ENCODE measurements at regions not wholly inside any gene's neighbourhood (a gene's known extent, or its start where the extent isn't known, plus 50 kb on each side); places are given as distances from the start of the nearest gene placed in this dataset.

GRCh38 chr5:164742025-164742424 lies 1236.6 kb downstream of the MAT2B start:
- DNase-seq, result no peak

GRCh38 chr5:164746723-164747122 lies 1241.3 kb downstream of the MAT2B start:
- DNase-seq, result no peak

GRCh38 chr5:164747371-164747770 lies 1242.0 kb downstream of the MAT2B start:
- no peak for DNase-seq

DNA sequence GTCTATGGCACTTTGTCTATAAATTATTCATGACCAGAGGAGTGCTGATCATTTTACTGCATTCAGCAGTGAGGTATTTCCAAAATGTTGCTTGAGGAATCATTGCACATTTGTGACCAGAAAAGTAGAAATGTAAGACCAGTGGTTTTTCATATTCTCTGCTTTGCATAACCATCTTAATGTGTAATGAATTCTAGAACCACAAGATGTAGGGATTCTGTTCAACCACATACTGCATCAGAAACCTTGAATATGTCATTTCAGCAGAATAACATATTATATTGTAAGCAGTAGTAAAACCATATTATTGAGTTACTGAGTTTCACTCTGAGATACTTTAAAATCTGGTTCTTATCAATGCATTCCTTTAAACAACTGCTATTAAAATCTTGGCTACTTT lies 1243.4 kb downstream of the MAT2B start:
- DNase-seq, result no peak

DNA sequence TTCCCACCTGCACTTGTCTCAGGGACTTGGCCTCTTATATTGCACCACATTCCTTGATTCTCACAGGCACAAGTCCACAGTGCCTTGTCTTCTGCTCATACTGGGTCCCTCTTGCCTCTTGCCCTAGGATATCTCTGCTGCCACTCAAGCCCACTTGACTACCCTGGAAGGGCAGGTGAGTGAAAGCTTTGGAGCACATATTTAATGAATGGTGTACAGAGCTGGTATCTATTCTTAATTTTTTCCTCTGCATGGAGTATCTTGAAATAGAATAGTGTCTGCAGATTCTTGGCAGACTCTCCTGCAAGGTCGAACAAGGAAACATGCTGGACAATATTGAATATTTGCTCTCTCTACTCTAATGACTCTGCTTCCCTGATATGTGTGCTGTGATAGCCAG lies 1248.0 kb downstream of the MAT2B start:
- no peak for DNase-seq

DNA sequence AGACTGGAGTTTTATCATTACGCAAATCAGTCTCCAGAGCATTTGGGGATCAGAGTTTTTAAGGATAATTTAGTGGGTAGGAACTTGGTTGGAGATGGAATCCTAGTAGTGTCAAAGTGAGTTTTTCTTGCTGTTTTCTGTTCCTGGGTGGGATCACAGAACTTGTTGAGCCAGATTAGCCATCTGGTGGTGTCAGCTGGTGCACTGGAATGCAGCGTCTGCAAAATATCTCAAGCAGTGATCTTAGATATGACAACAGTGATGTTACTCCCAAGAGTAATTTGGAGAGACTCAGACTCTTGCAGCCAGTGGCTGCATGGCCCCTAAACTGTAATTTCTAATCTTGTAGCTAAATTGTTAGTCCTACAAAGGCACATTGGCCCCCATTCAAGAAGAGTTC lies 1257.8 kb downstream of the MAT2B start:
- no peak for DNase-seq

DNA sequence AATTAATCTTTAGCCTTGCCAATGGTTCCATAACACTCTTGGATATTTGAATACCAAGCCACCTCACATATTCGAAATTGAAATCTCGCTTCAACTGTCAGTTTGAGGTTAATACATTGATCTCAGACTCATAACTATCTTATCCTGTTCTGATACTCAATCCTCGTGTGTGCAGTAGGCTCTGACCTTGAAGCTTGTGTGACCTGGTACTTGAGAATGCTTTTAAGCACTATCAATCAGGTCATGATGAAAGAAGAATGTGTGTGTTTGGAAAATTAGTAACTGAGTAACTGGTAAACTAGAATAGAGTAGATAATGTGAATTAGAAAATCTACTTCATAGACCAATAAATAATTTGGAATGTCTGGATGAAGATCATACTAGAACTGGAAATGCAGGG lies 1266.7 kb downstream of the MAT2B start:
- DNase-seq, result no peak

GRCh38 chr5:164784230-164784629 lies 1278.8 kb downstream of the MAT2B start:
- DNase-seq, result no peak

GRCh38 chr5:164798110-164798509 lies 1292.7 kb downstream of the MAT2B start:
- no peak for DNase-seq

DNA sequence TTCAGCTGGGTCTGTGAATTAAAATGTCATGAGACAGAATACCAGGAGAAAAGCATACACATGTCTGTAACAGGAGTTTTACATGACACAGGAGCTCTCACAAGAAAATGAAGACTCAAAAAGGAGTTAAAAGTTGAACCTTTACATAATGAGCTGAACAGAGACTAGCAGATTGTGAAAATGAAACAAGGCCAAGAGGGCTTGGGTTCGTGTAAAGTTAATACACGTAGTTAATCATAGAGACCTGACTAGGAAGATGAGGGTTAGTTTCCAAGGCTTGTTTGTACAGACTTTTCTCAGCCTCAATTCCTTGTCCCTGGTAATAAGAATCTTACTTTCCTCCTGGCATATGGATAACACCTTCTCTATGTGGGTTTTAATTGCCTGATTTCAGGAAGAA lies 1294.0 kb downstream of the MAT2B start:
- no peak for DNase-seq

- DNase-seq, result no peak
Measured at GRCh38 chr5:164801910-164802309, 1296.5 kb downstream of the MAT2B start.

DNA sequence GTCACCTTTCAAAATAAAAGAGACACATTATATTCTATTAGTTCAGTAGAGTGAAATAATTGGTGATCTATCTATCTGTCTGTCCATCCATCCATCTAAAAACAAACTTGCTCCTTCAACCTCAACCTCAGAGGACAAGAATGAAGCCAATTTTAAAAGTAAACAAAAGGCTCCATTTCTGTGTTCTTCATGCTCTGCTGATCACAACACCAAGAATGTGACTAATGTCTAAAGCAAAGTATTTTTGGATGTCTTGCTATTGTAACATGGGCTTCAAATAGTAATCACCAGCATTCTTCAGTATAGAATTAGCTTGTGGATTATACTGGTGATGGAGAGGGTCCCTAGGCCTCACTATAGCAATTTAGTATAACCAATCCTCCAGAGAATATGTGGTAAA lies 1304.4 kb downstream of the MAT2B start:
- DNase-seq, result no peak

DNA sequence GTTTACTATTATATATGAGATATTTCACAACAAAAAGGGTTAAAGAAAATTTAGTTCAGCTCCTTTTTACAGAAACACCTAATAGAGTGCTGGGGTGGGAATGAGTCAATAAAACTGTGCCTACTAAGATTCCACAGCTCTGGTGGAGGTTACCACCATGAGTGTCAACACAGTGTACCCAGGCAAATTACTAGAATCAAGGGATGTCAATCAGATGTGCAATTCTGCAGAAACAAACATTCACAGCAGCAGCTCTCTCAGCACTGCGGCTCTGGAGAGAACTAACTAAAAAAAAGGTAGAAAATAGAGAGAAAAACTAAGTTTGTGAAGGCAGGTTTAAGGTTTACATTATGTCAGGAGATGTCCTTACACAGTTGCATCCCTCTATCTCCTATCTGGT lies 1313.0 kb downstream of the MAT2B start:
- DNase-seq, result no peak

- no peak for DNase-seq
Measured at GRCh38 chr5:164824671-164825070, 1319.3 kb downstream of the MAT2B start.

GRCh38 chr5:164832516-164832915 lies 1327.1 kb downstream of the MAT2B start:
- DNase-seq, result no peak

- no peak for DNase-seq
Measured at GRCh38 chr5:164844348-164844747, 1338.9 kb downstream of the MAT2B start.

DNA sequence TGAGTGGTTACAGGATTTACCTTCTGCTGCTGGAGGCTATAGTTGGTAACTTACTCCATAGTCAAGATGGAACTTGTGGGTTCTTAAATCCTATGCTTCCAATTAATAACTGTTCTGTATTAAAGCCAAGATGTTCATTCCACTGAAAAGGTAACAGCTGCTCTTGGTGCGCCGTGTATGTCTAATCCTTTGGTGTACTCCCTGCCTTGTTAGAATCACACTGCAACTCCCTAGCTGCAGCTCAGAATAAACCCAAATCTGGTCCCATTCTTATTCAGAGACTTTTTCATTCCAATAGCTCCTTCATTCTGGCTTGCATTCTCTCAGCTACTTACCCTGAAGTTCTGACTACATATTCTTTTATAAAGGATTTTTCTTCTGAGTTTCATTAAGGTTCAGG lies 1355.5 kb downstream of the MAT2B start:
- no peak for DNase-seq

DNA sequence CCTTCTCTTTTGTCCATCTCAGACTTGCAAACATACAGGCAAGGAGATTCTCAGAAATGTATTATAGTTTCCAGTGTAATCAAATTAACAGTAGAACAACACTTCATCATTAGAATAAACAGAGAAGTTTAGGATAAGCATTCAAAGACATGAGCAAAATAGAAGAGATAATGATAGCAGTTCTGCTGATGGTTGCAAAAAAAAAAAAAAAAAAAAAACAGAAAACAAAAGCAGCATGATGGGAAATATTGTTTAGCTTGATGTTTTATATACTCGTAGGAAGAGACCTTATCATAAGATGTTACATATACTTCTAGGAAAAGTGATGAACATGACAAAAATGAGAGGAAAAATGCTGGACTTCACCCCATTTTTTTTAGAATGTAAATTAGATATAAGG lies 1356.2 kb downstream of the MAT2B start:
- no peak for DNase-seq

- DNase-seq, result no peak
Measured at GRCh38 chr5:164868761-164869160, 1363.3 kb downstream of the MAT2B start.

- no peak for DNase-seq
Measured at GRCh38 chr5:164869325-164869724, 1363.9 kb downstream of the MAT2B start.

DNA sequence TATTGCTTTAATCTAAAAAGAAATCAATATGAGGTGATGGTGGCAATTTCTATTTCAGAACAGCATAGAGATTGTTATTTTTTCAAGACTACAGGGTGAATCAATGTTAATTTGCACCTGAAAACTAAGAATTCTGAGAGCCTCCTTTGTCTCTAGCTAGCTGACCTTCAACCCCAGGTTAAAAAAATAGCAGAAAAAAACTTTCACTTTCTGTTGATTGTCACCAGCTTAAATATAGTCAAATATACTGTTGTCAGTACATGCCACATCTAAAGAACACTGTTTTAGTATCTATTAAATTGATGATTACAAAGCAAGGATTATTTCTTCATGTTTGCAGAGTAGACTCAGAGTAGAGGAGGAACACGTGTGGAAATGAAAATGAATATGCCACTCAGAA lies 1371.4 kb downstream of the MAT2B start:
- no peak for DNase-seq

DNA sequence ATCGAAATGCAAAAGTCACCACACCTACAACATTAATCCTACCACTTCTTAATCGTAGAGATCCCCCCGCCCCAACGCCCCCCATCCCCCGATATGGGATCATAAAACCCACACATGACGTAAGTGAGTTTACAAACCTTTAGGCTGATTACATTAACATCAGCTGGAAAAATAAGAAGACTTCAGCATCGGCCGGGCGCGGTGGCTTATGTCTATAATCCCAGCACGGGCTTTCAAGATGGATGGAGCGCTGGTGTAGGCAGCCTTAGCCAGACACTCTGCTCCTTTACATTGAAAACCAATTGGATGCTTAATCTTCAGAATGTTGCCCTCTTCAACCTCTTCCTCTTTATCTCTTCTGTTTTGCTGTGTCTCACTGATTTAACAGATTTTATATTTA lies 1376.0 kb downstream of the MAT2B start:
- no peak for DNase-seq

DNA sequence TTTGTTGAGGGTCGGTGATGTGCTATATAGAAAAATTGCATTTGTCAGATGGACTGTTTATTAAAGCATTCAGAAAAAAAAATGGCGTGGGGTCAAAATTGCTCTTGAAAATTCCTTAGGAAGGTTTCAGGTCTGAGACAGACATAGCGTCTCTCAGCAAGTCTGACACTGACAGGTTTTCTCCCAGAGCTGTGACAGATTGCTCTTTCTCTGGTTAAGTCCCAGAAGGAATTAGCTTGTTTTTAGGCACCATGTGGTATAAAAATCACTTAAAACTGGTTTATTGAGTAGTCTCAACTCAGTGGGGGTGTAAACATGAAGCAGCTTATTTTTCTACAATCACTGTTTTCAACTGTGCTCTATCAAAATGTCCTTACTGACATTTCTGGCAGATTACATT lies 1379.8 kb downstream of the MAT2B start:
- no peak for DNase-seq

DNA sequence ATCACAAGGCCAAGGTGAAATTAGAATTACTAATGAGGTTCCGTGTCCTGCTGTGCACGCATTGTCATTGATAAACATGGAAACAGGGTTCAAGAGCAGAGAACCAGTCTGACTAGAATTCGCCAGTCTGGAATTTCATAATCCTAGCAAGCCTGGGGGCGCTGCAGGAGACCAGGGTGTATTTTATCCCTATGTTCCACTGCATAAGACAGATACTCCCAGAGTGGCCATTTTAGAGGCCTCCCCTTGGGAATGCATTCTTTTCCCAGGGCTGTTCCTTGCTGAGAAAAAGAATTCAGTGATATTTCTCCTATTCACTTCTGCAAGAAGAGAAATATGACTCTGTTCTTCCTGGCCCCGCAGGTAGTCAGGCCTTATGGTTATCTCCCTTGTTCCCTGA lies 1387.7 kb downstream of the MAT2B start:
- no peak for DNase-seq

DNA sequence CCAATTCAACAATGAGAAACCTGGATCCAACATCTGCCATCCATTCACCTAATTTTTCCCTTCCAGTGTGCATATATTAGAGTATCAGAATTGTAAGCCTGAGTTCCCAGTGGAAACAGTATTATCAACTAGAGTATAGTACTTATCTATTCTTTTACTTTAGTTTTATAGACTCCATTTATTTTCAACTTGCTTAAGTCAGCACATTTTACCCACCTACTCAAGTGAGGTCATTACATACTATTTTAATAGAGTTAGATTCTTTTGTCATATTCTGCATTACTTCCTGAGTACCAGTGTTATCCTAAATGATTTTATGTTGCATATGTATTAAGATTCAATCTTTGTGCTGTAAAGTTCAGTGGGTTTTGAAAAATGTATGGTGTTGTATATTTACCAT lies 1393.3 kb downstream of the MAT2B start:
- no peak for DNase-seq

GRCh38 chr5:164909673-164910072 lies 1404.3 kb downstream of the MAT2B start:
- DNase-seq, result no peak

Measured in dermis blood vessel endothelial cell (primary cell).